Calu3 (cell line): ENCODE measurements at regions not wholly inside any gene's neighbourhood (a gene's known extent, or its start where the extent isn't known, plus 50 kb on each side); places are given as distances from the start of the nearest gene placed in this dataset.

Source experiments
- BruUV-seq: library from RNA; stranded (reverse); fragments of 400-500 nt; replicated peaks from 2 replicates; lab custom pipeline; 2021; lab: Mats Ljungman, UMichigan
- CTCF ChIA-PET: fragments of 300-600 bp; sonication (Branson Sonifier 250); formaldehyde crosslinking; loops from one replicate; lab custom pipeline; 2022; ENCODE audit warnings: antibody characterized with exemption; lab: Charles Lee
- DNase-seq: peaks from one replicate; pipeline ENCODE4 v3.0.0; 2022
- H3K27ac Mint-ChIP-seq: one replicate; pipeline ENCODE4 v1.8.0; 2022; ENCODE audit warnings: mixed read lengths; ENCODE audit not compliant: unreplicated experiment
- H3K27me3 Mint-ChIP-seq: one replicate; pipeline ENCODE4 v1.8.0; 2022; ENCODE audit warnings: mixed read lengths; ENCODE audit not compliant: unreplicated experiment
- H3K36me3 Mint-ChIP-seq: one replicate; pipeline ENCODE4 v1.8.0; 2022; ENCODE audit warnings: mild to moderate bottlenecking, moderate library complexity, mixed read lengths; ENCODE audit not compliant: insufficient read depth, unreplicated experiment
- H3K4me1 Mint-ChIP-seq: one replicate; pipeline ENCODE4 v1.8.0; 2022; ENCODE audit warnings: mild to moderate bottlenecking, low read depth, mixed read lengths; ENCODE audit not compliant: unreplicated experiment
- H3K4me3 Mint-ChIP-seq: one replicate; pipeline ENCODE4 v1.8.0; 2022; ENCODE audit warnings: mild to moderate bottlenecking, low read depth, moderate library complexity, mixed read lengths; ENCODE audit not compliant: unreplicated experiment
- H3K9me3 Mint-ChIP-seq: one replicate; pipeline ENCODE4 v1.8.0; 2022; ENCODE audit warnings: low read depth, mixed read lengths; ENCODE audit not compliant: unreplicated experiment
- CTCF ChIP-seq: fragments of 200-600 bp; IDR thresholded peaks from one replicate; pipeline ENCODE4 v1.8.0; 2022; ENCODE audit warnings: antibody characterized with exemption; ENCODE audit not compliant: unreplicated experiment
- intact Hi-C: fragments of 100-400 bp; cut with micrococcal nuclease; formaldehyde crosslinking; loops from one replicate; pipeline ENCODE4 v1.10.0; 2022; ENCODE audit not compliant: unreplicated experiment

GRCh38 chr9:120175031-120175430 lies 404.9 kb downstream of the CDK5RAP2 start:
- TF ChIP-seq CTCF, result no peak
- H3K4me1 Mint-ChIP-seq, result no peaks in the 10 kb centered on the region
- CTCF ChIA-PET, result no interaction called here
- no peak overlapping the region for H3K4me3 Mint-ChIP-seq
- intact Hi-C loops, result no loop called here
- no TSS peak for BruUV-seq
- no peak for DNase-seq
- no peaks in the 10 kb centered on the region for H3K36me3 Mint-ChIP-seq
- H3K9me3 Mint-ChIP-seq, result no peaks in the 10 kb centered on the region
- H3K27ac Mint-ChIP-seq, result no peak overlapping the region
- H3K27me3 Mint-ChIP-seq, result peaks cover 30% of the 10 kb centered on the region

- DNase-seq, result no peak
- peaks cover 2% of the 10 kb centered on the region for H3K9me3 Mint-ChIP-seq
- BruUV-seq, result no TSS peak
- intact Hi-C loops, result no loop called here
- no peak overlapping the region for H3K27ac Mint-ChIP-seq
- TF ChIP-seq CTCF, result no peak
- H3K36me3 Mint-ChIP-seq, result no peaks in the 10 kb centered on the region
- H3K4me3 Mint-ChIP-seq, result no peak overlapping the region
- CTCF ChIA-PET, result no interaction called here
- no peaks in the 10 kb centered on the region for H3K4me1 Mint-ChIP-seq
- H3K27me3 Mint-ChIP-seq, result peaks cover 37% of the 10 kb centered on the region
These were observed 418.2 kb downstream of the CDK5RAP2 start for GRCh38 chr9:120161776-120162175.

- Mint-ChIP-seq H3K9me3 (peaks cover 2% of the 10 kb centered on the region), H3K36me3 (no peaks in the 10 kb centered on the region), H3K4me3 (no peak overlapping the region), H3K4me1 (no peaks in the 10 kb centered on the region), H3K27ac (no peak overlapping the region), H3K27me3 (peaks cover 59% of the 10 kb centered on the region)
- BruUV-seq, result no TSS peak
- no peak for TF ChIP-seq CTCF
- CTCF ChIA-PET, result no interaction called here
- no peak for DNase-seq
- intact Hi-C loops, result no loop called here
These were observed 421.7 kb downstream of the CDK5RAP2 start for GRCh38 chr9:120158221-120158620.

- Mint-ChIP-seq H3K4me3 (no peak overlapping the region), H3K27me3 (peaks cover 46% of the 10 kb centered on the region), H3K36me3 (no peaks in the 10 kb centered on the region), H3K9me3 (peaks cover 2% of the 10 kb centered on the region), H3K4me1 (no peaks in the 10 kb centered on the region), H3K27ac (no peak overlapping the region)
- BruUV-seq, result no TSS peak
- intact Hi-C loops, result no loop called here
- TF ChIP-seq CTCF, result no peak
- CTCF ChIA-PET, result no interaction called here
- DNase-seq, result no peak
These were observed 423.6 kb downstream of the CDK5RAP2 start for GRCh38 chr9:120156376-120156775.

DNA sequence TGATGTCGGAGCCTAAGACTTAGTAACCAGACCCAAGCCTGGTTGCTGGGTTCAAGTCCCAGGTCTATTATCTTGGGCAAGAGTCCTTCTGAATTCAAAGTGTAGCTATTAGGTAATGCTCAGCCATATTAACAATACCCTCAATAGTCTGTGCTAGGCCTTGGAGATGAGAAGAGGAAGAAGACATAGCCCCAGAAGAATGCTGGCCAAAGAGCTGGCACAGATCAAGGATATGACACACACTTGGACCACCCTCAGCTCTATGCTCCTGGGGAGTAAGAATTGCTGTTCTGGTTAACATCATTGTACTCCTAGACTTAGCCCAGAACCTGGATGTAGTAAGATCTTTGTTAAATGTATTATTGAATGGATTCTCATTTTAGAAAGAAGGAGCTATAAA lies 426.7 kb downstream of the CDK5RAP2 start:
- Mint-ChIP-seq H3K4me3 (no peak overlapping the region), H3K36me3 (no peaks in the 10 kb centered on the region), H3K4me1 (no peaks in the 10 kb centered on the region), H3K27ac (no peak overlapping the region), H3K9me3 (no peaks in the 10 kb centered on the region), H3K27me3 (peaks cover 37% of the 10 kb centered on the region)
- no peak for TF ChIP-seq CTCF
- CTCF ChIA-PET, result interaction anchor here (0.7 kb wide), 1 partner anchor 35 kb away, joined by 3 read pairs; no protein-coding TSS in a partner anchor
- no peak for DNase-seq
- no TSS peak for BruUV-seq
- intact Hi-C loops, result no loop called here
